ENCODE measurements at regions not wholly inside any gene's neighbourhood (a gene's known extent, or its start where the extent isn't known, plus 50 kb on each side); places are given as distances from the start of the nearest gene placed in this dataset.

GRCh38 chr1:200353232-200353631 is 56.6 kb downstream of the ZNF281 start:
- no peak for TF ChIP-seq BHLHE40 (IDR thresholded peaks at IDR 0.05; ENCODE audit: borderline replicate concordance)
- no peak for TF ChIP-seq PKNOX1 (IDR thresholded peaks at IDR 0.05)
- no peak for TF ChIP-seq FOXA1 (IDR thresholded peaks at IDR 0.05)
- no peak for TF ChIP-seq FOXK2 (IDR thresholded peaks at IDR 0.05)
- TF ChIP-seq CTBP1 (IDR thresholded peaks at IDR 0.05; ENCODE audit: borderline replicate concordance) = no peak

Measured in HEK293T (cell line).